ENCODE measurements at regions not wholly inside any gene's neighbourhood (a gene's known extent, or its start where the extent isn't known, plus 50 kb on each side); places are given as distances from the start of the nearest gene placed in this dataset.

- Histone ChIP-seq H3K4me3 (replicated peaks; ENCODE audit: low read depth, low read length) (no peak overlapping the region), H3K27me3 (replicated peaks; ENCODE audit: control insufficient read depth, insufficient read depth, low read length) (no peaks in the 10 kb centered on the region), H3K36me3 (ENCODE audit: control insufficient read depth, insufficient read depth, low read length) (no peaks in the 10 kb centered on the region)
- no peak for TF ChIP-seq CTCF (IDR thresholded peaks at IDR 0.05; ENCODE audit: insufficient read depth, low read length, poor library complexity, severe bottlenecking)
- DNase-seq (ENCODE audit: extremely low read depth, insufficient read length), result no peak
Measured at GRCh38 chr17:71790791-71791190, 330.0 kb upstream of the SOX9 start.

- no peak overlapping the region for H3K4me3 ChIP-seq (replicated peaks; ENCODE audit: low read depth, low read length)
- no peak for DNase-seq (ENCODE audit: extremely low read depth, insufficient read length)
- no peaks in the 10 kb centered on the region for H3K36me3 ChIP-seq (ENCODE audit: control insufficient read depth, insufficient read depth, low read length)
- no peak for TF ChIP-seq CTCF (IDR thresholded peaks at IDR 0.05; ENCODE audit: insufficient read depth, low read length, poor library complexity, severe bottlenecking)
- no peaks in the 10 kb centered on the region for H3K27me3 ChIP-seq (replicated peaks; ENCODE audit: control insufficient read depth, insufficient read depth, low read length)
Measured at GRCh38 chr17:71791311-71791710, 329.5 kb upstream of the SOX9 start.

GRCh38 chr17:71792966-71793365, 327.9 kb upstream of the SOX9 start:
- no peak for TF ChIP-seq CTCF (IDR thresholded peaks at IDR 0.05; ENCODE audit: insufficient read depth, low read length, poor library complexity, severe bottlenecking)
- Histone ChIP-seq H3K27me3 (replicated peaks; ENCODE audit: control insufficient read depth, insufficient read depth, low read length) (no peaks in the 10 kb centered on the region; the same call in 1 of the 2 replicates), H3K36me3 (ENCODE audit: control insufficient read depth, insufficient read depth, low read length) (no peaks in the 10 kb centered on the region), H3K4me3 (replicated peaks; ENCODE audit: low read depth, low read length) (no peak overlapping the region)
- DNase-seq (ENCODE audit: extremely low read depth, insufficient read length), result no peak

GRCh38 chr17:71793518-71793917, 327.3 kb upstream of the SOX9 start:
- H3K27me3 ChIP-seq (replicated peaks; ENCODE audit: control insufficient read depth, insufficient read depth, low read length), result no peaks in the 10 kb centered on the region; the same call in 1 of the 2 replicates
- TF ChIP-seq CTCF (IDR thresholded peaks at IDR 0.05; ENCODE audit: insufficient read depth, low read length, poor library complexity, severe bottlenecking), result no peak
- H3K36me3 ChIP-seq (ENCODE audit: control insufficient read depth, insufficient read depth, low read length), result no peaks in the 10 kb centered on the region
- no peak for DNase-seq (ENCODE audit: extremely low read depth, insufficient read length)
- no peak overlapping the region for H3K4me3 ChIP-seq (replicated peaks; ENCODE audit: low read depth, low read length)

- Histone ChIP-seq H3K36me3 (ENCODE audit: control insufficient read depth, insufficient read depth, low read length) (no peaks in the 10 kb centered on the region), H3K27me3 (replicated peaks; ENCODE audit: control insufficient read depth, insufficient read depth, low read length) (no peaks in the 10 kb centered on the region; the same call in 1 of the 2 replicates), H3K4me3 (replicated peaks; ENCODE audit: low read depth, low read length) (no peak overlapping the region)
- TF ChIP-seq CTCF (IDR thresholded peaks at IDR 0.05; ENCODE audit: insufficient read depth, low read length, poor library complexity, severe bottlenecking), result no peak
- no peak for DNase-seq (ENCODE audit: extremely low read depth, insufficient read length)
Measured at GRCh38 chr17:71798701-71799100, 322.1 kb upstream of the SOX9 start.

GRCh38 chr17:71799657-71800056, 321.2 kb upstream of the SOX9 start:
- H3K27me3 ChIP-seq (replicated peaks; ENCODE audit: control insufficient read depth, insufficient read depth, low read length), result no peaks in the 10 kb centered on the region; the same call in 1 of the 2 replicates
- no peak for TF ChIP-seq CTCF (IDR thresholded peaks at IDR 0.05; ENCODE audit: insufficient read depth, low read length, poor library complexity, severe bottlenecking)
- no peak for DNase-seq (ENCODE audit: extremely low read depth, insufficient read length)
- H3K36me3 ChIP-seq (ENCODE audit: control insufficient read depth, insufficient read depth, low read length), result no peaks in the 10 kb centered on the region
- no peak overlapping the region for H3K4me3 ChIP-seq (replicated peaks; ENCODE audit: low read depth, low read length)

Measured in GM06990 (cell line).